IPS-15b (cell line): ENCODE measurements at regions not wholly inside any gene's neighbourhood (a gene's known extent, or its start where the extent isn't known, plus 50 kb on each side); places are given as distances from the start of the nearest gene placed in this dataset.

Experiments used
- H3K27me3 ChIP-seq: one replicate; pipeline ENCODE4 v1.6.1; 2013; ENCODE audit warnings: low read length; ENCODE audit not compliant: control insufficient read depth, insufficient read depth
- H3K36me3 ChIP-seq: one replicate; pipeline ENCODE4 v1.6.1; 2013; ENCODE audit warnings: low read length; ENCODE audit not compliant: control insufficient read depth, insufficient read depth
- H3K4me1 ChIP-seq: one replicate; pipeline ENCODE4 v1.6.1; 2013; ENCODE audit warnings: mild to moderate bottlenecking, low read length; ENCODE audit not compliant: control insufficient read depth, insufficient read depth
- H3K4me3 ChIP-seq: one replicate; pipeline ENCODE4 v1.5.1; 2013; ENCODE audit warnings: low read depth, low read length
- H3K9ac ChIP-seq: one replicate; pipeline ENCODE4 v1.6.1; 2013; ENCODE audit warnings: low read depth, mild to moderate bottlenecking, low read length
- H3K9me3 ChIP-seq: one replicate; pipeline ENCODE4 v1.6.1; 2013; ENCODE audit warnings: mild to moderate bottlenecking, low read length; ENCODE audit not compliant: control insufficient read depth, insufficient read depth

DNA sequence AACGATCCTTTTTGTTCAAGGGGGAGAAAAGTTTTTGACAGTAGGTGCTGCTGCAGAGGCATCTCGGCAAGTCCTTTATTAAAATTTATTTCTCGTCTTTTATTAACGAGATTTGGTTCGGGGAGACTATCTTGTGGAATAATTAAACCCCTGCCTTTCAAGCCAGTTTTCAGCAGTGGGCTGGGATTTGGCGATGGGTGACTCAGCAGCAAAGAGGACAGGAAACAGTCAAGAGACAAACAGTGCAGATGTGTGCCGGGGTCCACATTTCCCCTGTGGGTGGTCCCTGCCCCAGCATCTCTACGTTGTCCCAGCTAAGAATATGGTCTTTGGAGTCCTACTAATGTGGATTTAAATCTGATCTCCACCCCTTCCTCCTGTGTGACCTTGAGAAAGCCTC lies 282.8 kb downstream of the CDH26 start:
- no peaks in the 10 kb centered on the region for H3K4me1 ChIP-seq
- no peak overlapping the region for H3K9ac ChIP-seq
- no peaks in the 10 kb centered on the region for H3K9me3 ChIP-seq
- no peaks in the 10 kb centered on the region for H3K36me3 ChIP-seq
- H3K4me3 ChIP-seq, result no peak overlapping the region
- H3K27me3 ChIP-seq, result no peaks in the 10 kb centered on the region

- H3K9me3 ChIP-seq, result no peaks in the 10 kb centered on the region
- H3K4me1 ChIP-seq, result no peaks in the 10 kb centered on the region
- no peaks in the 10 kb centered on the region for H3K27me3 ChIP-seq
- no peaks in the 10 kb centered on the region for H3K36me3 ChIP-seq
- H3K9ac ChIP-seq, result no peak overlapping the region
- H3K4me3 ChIP-seq, result no peak overlapping the region
Observed at GRCh38 chr20:60242836-60243505, 284.7 kb downstream of the CDH26 start.

DNA sequence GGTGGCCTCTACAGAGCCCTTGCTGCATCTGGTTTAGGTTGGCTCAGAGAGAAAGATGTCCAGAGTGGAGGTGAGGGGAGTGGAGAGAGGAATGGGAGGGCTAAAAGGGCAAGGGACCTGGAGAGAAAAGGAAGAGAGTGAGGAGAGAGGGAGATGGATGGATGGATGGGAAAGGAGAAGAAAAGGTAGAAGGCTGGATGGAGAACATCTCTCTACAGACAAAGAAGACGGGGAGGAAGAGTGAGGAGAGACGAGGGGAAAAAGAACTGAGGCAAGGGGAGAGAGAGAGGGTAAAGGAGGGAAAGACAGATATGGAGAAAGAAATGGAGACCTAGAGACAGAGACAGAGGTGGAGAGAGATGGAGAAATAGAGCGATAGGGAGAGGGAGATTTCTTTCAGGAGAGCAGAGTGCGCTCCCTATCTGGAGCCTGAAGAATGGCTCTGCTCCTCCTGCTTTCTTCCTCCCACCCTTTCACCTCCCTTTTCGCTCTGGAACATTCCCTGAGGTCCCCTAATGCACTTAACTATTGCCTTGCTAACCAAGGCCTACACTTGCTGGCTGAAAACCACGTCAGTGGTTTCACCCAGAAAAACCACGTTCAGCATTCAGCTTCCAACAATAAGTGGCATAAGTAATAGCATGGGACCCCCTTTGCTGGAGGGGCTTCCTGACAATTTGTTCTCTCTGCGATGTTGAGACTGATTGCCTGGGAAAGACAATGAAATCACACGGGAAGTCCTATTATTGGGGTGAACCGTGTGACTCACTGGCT lies 286.3 kb downstream of the CDH26 start:
- Histone ChIP-seq H3K9me3 (no peaks in the 10 kb centered on the region), H3K9ac (no peak overlapping the region), H3K27me3 (no peaks in the 10 kb centered on the region), H3K4me3 (no peak overlapping the region), H3K4me1 (no peaks in the 10 kb centered on the region), H3K36me3 (no peaks in the 10 kb centered on the region)

DNA sequence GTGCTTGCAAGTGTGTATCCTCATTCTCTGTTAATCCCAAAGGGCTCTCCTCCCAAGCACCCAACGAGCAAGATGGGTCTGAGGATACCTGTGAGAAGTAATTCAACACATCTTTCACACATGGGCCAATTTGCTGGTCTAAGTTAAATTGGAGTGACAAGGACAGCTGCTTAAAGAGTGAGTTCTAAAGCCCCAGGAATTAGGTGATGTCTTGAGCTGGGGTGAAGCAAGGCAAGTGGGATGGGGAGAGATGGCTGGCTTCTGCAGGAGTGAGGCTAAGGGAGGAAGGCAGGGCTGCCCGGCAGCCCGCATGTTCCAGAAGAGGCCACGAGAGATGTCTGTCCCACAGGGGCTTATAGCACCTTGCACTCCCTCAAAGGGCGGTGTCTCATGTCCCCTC lies 288.5 kb downstream of the CDH26 start:
- H3K9me3 ChIP-seq, result no peaks in the 10 kb centered on the region

GRCh38 chr20:60249436-60249835 lies 291.2 kb downstream of the CDH26 start:
- Histone ChIP-seq H3K9me3 (no peaks in the 10 kb centered on the region), H3K36me3 (no peaks in the 10 kb centered on the region), H3K27me3 (no peaks in the 10 kb centered on the region), H3K4me3 (no peak overlapping the region), H3K4me1 (no peaks in the 10 kb centered on the region), H3K9ac (no peak overlapping the region)

More for the DNA sequence above, 288.5 kb downstream of the CDH26 start:
- Histone ChIP-seq H3K4me1 (no peaks in the 10 kb centered on the region), H3K36me3 (no peaks in the 10 kb centered on the region), H3K27me3 (no peaks in the 10 kb centered on the region), H3K9ac (no peak overlapping the region), H3K4me3 (no peak overlapping the region)

DNA sequence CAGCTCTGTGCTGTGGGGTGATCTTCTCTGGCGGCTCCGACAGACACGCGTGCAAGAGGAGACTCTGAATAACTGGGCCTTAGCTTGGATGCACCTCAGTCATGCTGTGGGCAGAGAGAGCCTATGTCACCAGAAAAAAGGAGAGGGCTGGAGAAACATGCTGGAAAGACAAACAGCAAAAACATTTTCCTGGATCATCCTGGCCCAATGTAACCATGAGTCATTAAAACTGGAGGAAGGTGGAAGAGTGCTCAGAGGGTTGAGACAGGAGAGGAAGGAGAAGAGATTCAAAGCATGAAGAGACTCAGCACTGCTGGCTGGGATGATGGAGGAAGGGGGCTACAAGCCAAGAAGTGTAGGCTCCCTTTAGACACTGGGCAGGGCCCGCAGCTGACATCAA lies 292.0 kb downstream of the CDH26 start:
- H3K27me3 ChIP-seq, result no peaks in the 10 kb centered on the region
- no peaks in the 10 kb centered on the region for H3K4me1 ChIP-seq
- no peak overlapping the region for H3K9ac ChIP-seq
- no peaks in the 10 kb centered on the region for H3K36me3 ChIP-seq
- H3K9me3 ChIP-seq, result no peaks in the 10 kb centered on the region
- no peak overlapping the region for H3K4me3 ChIP-seq

DNA sequence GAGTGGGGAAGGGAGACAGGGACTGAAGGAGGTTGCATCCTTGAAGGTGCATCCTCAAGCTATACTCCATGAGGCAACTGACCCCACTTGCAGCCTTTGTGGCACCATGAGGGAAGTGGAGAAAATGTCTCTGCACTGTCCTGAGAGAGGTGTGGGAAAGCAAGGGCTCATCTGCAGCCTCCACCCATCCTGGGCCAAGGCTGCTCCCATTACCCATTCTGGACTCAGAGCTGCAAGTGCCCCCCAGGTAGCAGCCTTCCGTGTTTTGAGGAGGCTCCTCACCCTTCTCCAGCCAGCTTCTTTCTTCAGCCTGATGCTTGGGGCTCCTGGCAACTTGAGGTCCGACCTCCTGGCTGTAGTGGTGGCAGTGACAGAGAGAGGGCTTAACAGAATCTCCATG lies 294.6 kb downstream of the CDH26 start:
- no peaks in the 10 kb centered on the region for H3K36me3 ChIP-seq
- H3K9me3 ChIP-seq, result no peaks in the 10 kb centered on the region
- H3K27me3 ChIP-seq, result no peaks in the 10 kb centered on the region
- H3K9ac ChIP-seq, result no peak overlapping the region
- H3K4me1 ChIP-seq, result no peaks in the 10 kb centered on the region
- no peak overlapping the region for H3K4me3 ChIP-seq

DNA sequence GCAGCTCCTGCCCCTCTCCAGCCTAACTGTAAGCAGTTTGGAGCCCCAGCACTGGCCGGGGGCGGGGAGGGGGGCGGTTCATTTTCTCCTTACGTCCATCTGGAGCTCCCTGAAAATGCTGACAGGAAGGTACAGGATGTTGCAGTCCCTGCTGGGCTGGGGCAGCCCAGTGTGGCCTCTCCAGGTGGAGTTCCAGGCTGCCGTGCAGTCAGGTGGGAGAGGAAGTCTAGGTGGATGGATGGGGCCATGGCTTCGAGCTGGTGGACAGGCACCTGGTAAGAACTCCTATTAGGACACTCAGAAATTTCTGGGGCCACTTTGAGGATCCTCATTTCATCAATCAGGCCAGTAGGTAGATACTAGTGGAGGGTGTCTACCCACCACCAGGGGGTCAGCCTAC lies 295.2 kb downstream of the CDH26 start:
- no peak overlapping the region for H3K9ac ChIP-seq
- H3K36me3 ChIP-seq, result no peaks in the 10 kb centered on the region
- no peaks in the 10 kb centered on the region for H3K27me3 ChIP-seq
- H3K4me3 ChIP-seq, result no peak overlapping the region
- no peaks in the 10 kb centered on the region for H3K9me3 ChIP-seq
- no peaks in the 10 kb centered on the region for H3K4me1 ChIP-seq

DNA sequence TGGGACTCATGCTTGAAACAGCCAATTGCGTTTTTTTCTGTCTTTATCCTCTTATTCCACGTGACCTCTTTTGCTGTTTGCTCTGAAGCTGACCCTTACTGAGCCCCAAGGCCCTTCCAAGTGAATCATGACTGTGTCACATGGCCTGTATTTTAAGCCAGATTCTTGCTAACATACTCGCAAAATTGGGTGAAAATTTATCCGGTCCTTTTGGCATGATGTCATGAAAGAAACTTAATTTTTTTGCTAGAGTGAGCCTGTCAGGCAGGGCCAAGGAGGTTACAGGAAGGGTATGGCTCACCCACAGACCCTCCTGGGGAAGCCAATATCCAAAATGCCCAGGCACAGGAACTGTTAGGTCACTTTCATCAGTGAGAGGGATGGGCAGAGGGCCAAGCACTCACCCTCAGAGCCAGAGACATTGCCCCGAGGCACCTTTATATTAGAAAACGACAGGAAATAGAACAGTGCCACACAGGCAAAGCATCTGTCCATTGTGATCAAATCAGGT lies 296.7 kb downstream of the CDH26 start:
- H3K4me1 ChIP-seq, result no peaks in the 10 kb centered on the region
- H3K36me3 ChIP-seq, result no peaks in the 10 kb centered on the region
- no peaks in the 10 kb centered on the region for H3K27me3 ChIP-seq
- no peak overlapping the region for H3K4me3 ChIP-seq
- H3K9ac ChIP-seq, result no peak overlapping the region
- H3K9me3 ChIP-seq, result no peaks in the 10 kb centered on the region

GRCh38 chr20:60255415-60255814 lies 297.2 kb downstream of the CDH26 start:
- Histone ChIP-seq H3K27me3 (no peaks in the 10 kb centered on the region), H3K4me1 (no peaks in the 10 kb centered on the region), H3K4me3 (no peak overlapping the region), H3K36me3 (no peaks in the 10 kb centered on the region), H3K9ac (no peak overlapping the region), H3K9me3 (no peaks in the 10 kb centered on the region)

- H3K4me1 ChIP-seq, result no peaks in the 10 kb centered on the region
- H3K36me3 ChIP-seq, result no peaks in the 10 kb centered on the region
- no peak overlapping the region for H3K9ac ChIP-seq
- no peaks in the 10 kb centered on the region for H3K9me3 ChIP-seq
- no peak overlapping the region for H3K4me3 ChIP-seq
- no peaks in the 10 kb centered on the region for H3K27me3 ChIP-seq
Observed at GRCh38 chr20:60255866-60256265, 297.6 kb downstream of the CDH26 start.

DNA sequence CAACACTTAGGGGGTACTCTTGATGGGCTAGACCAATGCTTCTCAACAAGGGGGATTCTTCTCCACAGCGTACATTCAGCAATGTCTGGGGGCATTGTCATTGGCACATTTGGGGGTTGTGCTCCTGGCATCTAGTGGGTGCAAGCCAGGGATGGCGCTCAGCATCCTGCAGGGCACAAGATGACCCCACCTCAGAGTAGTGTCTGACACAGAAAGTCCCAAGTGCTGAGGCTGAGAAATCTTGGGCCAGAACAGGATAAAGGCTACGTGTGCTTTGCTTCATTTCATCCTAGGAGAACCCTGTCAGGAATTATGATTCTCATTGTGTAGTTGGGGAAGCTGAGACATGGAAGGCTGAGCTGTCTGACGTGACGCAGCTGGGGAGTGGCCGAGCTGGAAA lies 298.6 kb downstream of the CDH26 start:
- Histone ChIP-seq H3K27me3 (no peaks in the 10 kb centered on the region), H3K4me1 (no peaks in the 10 kb centered on the region)

More for the DNA sequence above, 298.6 kb downstream of the CDH26 start:
- H3K9me3 ChIP-seq, result no peaks in the 10 kb centered on the region
- no peaks in the 10 kb centered on the region for H3K36me3 ChIP-seq
- H3K9ac ChIP-seq, result no peak overlapping the region
- no peak overlapping the region for H3K4me3 ChIP-seq
